ENCODE measurements at regions not wholly inside any gene's neighbourhood (a gene's known extent, or its start where the extent isn't known, plus 50 kb on each side); places are given as distances from the start of the nearest gene placed in this dataset.

DNA sequence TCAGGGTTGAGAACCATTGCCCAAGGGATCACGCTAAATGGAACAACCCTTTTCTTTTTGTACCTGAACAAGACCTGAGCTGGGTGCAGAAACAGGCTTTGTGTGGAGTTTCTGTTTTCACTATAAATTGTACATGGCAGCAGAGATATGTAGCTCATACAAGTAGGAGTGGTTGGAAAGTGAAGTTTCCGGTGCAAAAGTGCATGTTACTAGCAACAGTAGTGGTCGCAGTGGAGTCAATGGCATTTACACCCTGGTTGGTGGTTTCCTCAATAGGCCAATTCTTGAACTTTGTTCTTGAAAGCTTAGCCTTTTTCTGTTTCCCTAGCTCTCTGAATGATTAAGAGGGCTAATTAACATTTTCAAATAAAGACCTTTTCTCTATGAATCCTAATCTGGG lies 170.7 kb downstream of the NEBL start:
- no peaks in the 10 kb centered on the region for H3K36me3 ChIP-seq (ENCODE audit: insufficient read depth, low read length)
- H3K27me3 ChIP-seq (ENCODE audit: insufficient read depth, low read length) = no peaks in the 10 kb centered on the region
- no peak overlapping the region for H2AFZ ChIP-seq (ENCODE audit: low read length, unreplicated experiment)
- no peak overlapping the region for H3K4me3 ChIP-seq (ENCODE audit: low read depth, low read length)
- no peaks in the 10 kb centered on the region for H3K79me2 ChIP-seq (ENCODE audit: control insufficient read depth, insufficient read depth, low read length, unreplicated experiment)
- H3K27ac ChIP-seq (ENCODE audit: low read depth, low read length) = no peak overlapping the region
- no peaks in the 10 kb centered on the region for H3K4me1 ChIP-seq (ENCODE audit: control insufficient read depth, insufficient read depth, low read length, unreplicated experiment)

DNA sequence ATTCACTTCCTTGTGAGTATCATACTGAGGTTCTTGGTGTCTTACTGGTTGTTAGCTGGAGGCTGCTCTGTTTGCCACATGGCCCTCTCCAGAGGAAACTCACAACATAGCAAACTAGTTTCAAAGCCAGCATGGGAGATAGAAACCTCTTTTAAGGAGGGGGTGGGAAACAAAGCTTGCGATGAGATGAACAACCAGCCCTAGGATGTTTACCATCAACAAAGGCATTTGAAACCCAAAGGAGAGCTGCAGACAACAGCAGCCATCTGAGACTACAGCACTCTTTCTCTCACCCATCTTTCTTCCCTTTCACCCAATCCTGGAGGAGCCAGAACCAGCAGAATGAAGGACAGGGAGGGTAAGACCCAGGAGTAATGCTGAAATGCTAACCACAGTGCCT lies 182.1 kb downstream of the NEBL start:
- Histone ChIP-seq H3K4me1 (ENCODE audit: control insufficient read depth, insufficient read depth, low read length, unreplicated experiment) (no peaks in the 10 kb centered on the region), H3K79me2 (ENCODE audit: control insufficient read depth, insufficient read depth, low read length, unreplicated experiment) (no peaks in the 10 kb centered on the region), H3K36me3 (ENCODE audit: insufficient read depth, low read length) (no peaks in the 10 kb centered on the region), H2AFZ (ENCODE audit: low read length, unreplicated experiment) (no peak overlapping the region), H3K27ac (ENCODE audit: low read depth, low read length) (no peak overlapping the region), H3K4me3 (ENCODE audit: low read depth, low read length) (no peak overlapping the region), H3K27me3 (ENCODE audit: insufficient read depth, low read length) (no peaks in the 10 kb centered on the region)

DNA sequence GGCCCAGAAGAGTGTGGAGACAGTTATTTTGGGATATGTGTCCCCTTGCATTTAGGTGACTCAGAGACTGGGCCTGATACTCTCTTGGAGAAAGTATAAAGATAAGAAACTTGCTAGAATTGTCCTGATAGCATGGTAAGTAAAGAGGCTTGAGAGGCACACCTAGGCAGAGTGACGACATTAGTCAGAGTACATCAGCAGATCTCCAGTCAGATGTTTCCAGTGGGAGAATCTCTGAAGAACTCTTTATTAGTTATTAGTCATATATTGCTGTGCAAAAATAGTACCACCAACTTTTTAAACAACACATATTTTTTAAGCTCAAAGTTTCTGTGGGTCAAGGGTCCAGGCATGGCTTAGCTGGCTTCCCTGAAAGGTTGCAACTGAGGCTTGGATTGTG lies 182.6 kb downstream of the NEBL start:
- H3K27me3 ChIP-seq (ENCODE audit: insufficient read depth, low read length) = no peaks in the 10 kb centered on the region
- H3K4me1 ChIP-seq (ENCODE audit: control insufficient read depth, insufficient read depth, low read length, unreplicated experiment) = no peaks in the 10 kb centered on the region
- H3K4me3 ChIP-seq (ENCODE audit: low read depth, low read length) = no peak overlapping the region
- no peak overlapping the region for H3K27ac ChIP-seq (ENCODE audit: low read depth, low read length)
- no peaks in the 10 kb centered on the region for H3K36me3 ChIP-seq (ENCODE audit: insufficient read depth, low read length)
- H2AFZ ChIP-seq (ENCODE audit: low read length, unreplicated experiment) = no peak overlapping the region
- H3K79me2 ChIP-seq (ENCODE audit: control insufficient read depth, insufficient read depth, low read length, unreplicated experiment) = no peaks in the 10 kb centered on the region

DNA sequence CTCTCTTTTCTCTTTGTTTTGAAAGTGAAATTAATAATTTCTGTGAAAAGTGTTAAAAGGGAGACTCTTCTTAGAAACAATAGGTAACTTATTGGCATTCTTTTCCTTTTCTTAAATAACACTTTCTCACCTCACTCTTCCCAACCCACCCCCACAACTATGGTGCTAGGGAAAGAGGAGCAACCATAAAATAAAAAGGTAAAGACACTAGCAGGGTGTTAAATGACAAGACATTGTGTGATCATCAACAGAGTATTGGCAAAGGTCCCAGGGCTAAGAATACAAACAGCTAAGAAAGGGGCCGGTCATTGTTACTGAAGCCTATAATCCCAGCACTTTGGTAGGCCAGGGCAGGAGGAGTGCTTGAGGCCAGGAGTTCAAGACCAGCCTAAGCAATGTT lies 183.7 kb downstream of the NEBL start:
- Histone ChIP-seq H3K79me2 (ENCODE audit: control insufficient read depth, insufficient read depth, low read length, unreplicated experiment) (no peaks in the 10 kb centered on the region), H3K4me3 (ENCODE audit: low read depth, low read length) (no peak overlapping the region), H3K27me3 (ENCODE audit: insufficient read depth, low read length) (no peaks in the 10 kb centered on the region), H3K4me1 (ENCODE audit: control insufficient read depth, insufficient read depth, low read length, unreplicated experiment) (no peaks in the 10 kb centered on the region), H3K27ac (ENCODE audit: low read depth, low read length) (no peak overlapping the region), H3K36me3 (ENCODE audit: insufficient read depth, low read length) (no peaks in the 10 kb centered on the region), H2AFZ (ENCODE audit: low read length, unreplicated experiment) (no peak overlapping the region)

DNA sequence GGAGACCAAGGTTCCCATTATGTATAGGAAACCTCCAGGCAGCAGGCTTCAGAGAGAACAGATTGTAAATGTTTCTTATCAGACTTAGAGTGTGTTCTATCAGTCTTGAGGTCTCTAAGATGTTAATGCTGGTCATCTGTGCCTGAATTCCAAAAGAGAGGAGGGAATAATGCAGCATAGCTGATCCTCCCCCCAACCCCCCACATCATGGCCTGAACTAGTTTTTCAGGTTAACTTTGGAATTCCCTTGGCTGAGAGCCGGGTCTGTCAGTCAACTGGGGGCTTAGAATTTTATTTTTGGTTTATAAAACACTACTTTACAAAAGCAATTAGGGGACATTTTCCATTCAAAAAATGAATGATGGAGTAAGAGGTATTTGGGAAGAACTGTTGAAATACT lies 184.3 kb downstream of the NEBL start:
- Histone ChIP-seq H3K4me3 (ENCODE audit: low read depth, low read length) (no peak overlapping the region), H3K27ac (ENCODE audit: low read depth, low read length) (no peak overlapping the region), H3K36me3 (ENCODE audit: insufficient read depth, low read length) (no peaks in the 10 kb centered on the region), H2AFZ (ENCODE audit: low read length, unreplicated experiment) (no peak overlapping the region), H3K4me1 (ENCODE audit: control insufficient read depth, insufficient read depth, low read length, unreplicated experiment) (no peaks in the 10 kb centered on the region), H3K79me2 (ENCODE audit: control insufficient read depth, insufficient read depth, low read length, unreplicated experiment) (no peaks in the 10 kb centered on the region), H3K27me3 (ENCODE audit: insufficient read depth, low read length) (no peaks in the 10 kb centered on the region)

DNA sequence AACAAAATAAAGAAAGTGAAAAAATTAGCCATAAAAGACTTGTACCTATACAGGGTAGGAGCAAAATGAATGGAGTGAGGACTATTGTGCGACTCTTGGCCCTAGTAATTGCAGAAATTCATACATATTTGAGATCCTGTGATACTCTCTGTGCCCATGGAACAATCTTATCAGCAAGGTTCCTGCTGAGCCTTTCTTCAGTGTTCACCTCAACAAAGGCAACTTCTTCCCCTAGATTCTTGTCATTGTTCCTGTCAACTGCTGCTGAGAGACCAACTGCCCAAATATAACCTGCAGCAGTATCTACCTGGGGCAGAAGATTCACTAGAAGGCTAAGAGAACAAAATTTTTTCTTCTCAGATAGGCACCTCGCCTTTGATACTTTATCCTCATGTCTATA lies 187.4 kb downstream of the NEBL start:
- H3K27me3 ChIP-seq (ENCODE audit: insufficient read depth, low read length) = no peaks in the 10 kb centered on the region
- H3K79me2 ChIP-seq (ENCODE audit: control insufficient read depth, insufficient read depth, low read length, unreplicated experiment) = no peaks in the 10 kb centered on the region
- no peak overlapping the region for H3K27ac ChIP-seq (ENCODE audit: low read depth, low read length)
- H3K4me3 ChIP-seq (ENCODE audit: low read depth, low read length) = no peak overlapping the region
- no peak overlapping the region for H2AFZ ChIP-seq (ENCODE audit: low read length, unreplicated experiment)
- H3K36me3 ChIP-seq (ENCODE audit: insufficient read depth, low read length) = no peaks in the 10 kb centered on the region
- H3K4me1 ChIP-seq (ENCODE audit: control insufficient read depth, insufficient read depth, low read length, unreplicated experiment) = no peaks in the 10 kb centered on the region

DNA sequence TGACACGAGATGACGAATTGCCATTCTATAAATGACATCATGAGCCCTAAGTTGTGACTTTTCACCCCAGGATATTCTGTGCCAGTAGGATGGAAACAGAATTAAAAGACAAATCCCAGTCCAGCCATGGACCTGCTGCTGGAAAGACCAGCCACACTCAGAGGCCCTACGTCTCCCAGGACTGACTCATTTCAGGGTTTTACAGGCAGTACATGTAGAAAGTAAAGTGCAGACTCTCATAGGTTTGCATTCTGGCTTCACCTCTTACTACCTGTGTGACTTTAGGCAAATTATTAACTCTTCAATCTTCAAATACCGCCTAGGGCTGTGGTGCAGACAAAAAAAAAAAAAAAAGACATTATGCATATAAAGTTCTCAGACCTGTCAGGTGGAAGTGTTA lies 188.8 kb downstream of the NEBL start:
- Histone ChIP-seq H3K27me3 (ENCODE audit: insufficient read depth, low read length) (no peaks in the 10 kb centered on the region), H3K36me3 (ENCODE audit: insufficient read depth, low read length) (no peaks in the 10 kb centered on the region), H3K4me1 (ENCODE audit: control insufficient read depth, insufficient read depth, low read length, unreplicated experiment) (no peaks in the 10 kb centered on the region), H3K4me3 (ENCODE audit: low read depth, low read length) (no peak overlapping the region), H3K79me2 (ENCODE audit: control insufficient read depth, insufficient read depth, low read length, unreplicated experiment) (no peaks in the 10 kb centered on the region), H3K27ac (ENCODE audit: low read depth, low read length) (no peak overlapping the region), H2AFZ (ENCODE audit: low read length, unreplicated experiment) (no peak overlapping the region)

DNA sequence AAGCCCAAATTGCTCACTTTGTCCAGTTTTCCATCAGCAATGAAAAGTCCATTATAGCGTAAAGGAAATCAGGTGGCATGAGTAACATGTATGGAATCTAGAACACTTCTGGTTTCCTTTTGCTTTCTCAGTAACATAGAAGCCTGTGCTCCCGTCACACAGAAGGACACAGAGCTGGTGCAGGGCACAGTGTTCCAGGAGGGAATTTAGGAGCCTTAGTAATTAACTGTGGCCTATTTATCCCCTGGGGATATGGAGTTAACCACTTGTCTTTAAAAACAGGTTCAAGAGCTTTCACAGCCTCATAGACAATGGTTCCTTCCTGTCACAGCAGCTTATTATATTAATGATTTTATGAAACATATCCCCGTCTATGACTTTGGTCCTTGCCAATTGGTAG lies 189.9 kb downstream of the NEBL start:
- H3K36me3 ChIP-seq (ENCODE audit: insufficient read depth, low read length) = no peaks in the 10 kb centered on the region
- no peak overlapping the region for H2AFZ ChIP-seq (ENCODE audit: low read length, unreplicated experiment)
- H3K4me1 ChIP-seq (ENCODE audit: control insufficient read depth, insufficient read depth, low read length, unreplicated experiment) = no peaks in the 10 kb centered on the region
- H3K79me2 ChIP-seq (ENCODE audit: control insufficient read depth, insufficient read depth, low read length, unreplicated experiment) = no peaks in the 10 kb centered on the region
- H3K27me3 ChIP-seq (ENCODE audit: insufficient read depth, low read length) = no peaks in the 10 kb centered on the region
- H3K4me3 ChIP-seq (ENCODE audit: low read depth, low read length) = no peak overlapping the region
- H3K27ac ChIP-seq (ENCODE audit: low read depth, low read length) = no peak overlapping the region

DNA sequence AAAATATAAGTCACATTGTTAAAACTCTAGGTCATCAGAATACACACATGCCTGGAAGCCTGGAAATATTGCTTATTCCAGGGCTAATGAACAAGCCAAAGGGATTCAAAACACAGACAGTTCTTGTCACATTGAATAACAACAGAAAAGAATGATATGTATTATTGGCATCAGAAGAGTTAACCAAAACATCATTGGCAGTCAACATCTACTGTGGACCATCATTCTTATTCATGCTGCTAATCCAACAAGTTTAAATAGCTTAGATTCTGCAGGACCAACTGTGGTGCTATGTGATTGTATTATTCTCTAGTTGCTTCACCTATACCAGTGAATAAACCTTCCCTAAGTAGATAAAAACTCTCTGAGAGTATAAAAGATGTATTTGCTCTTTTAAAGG lies 198.3 kb downstream of the NEBL start:
- Histone ChIP-seq H2AFZ (ENCODE audit: low read length, unreplicated experiment) (no peak overlapping the region), H3K27ac (ENCODE audit: low read depth, low read length) (no peak overlapping the region), H3K36me3 (ENCODE audit: insufficient read depth, low read length) (no peaks in the 10 kb centered on the region), H3K4me3 (ENCODE audit: low read depth, low read length) (no peak overlapping the region), H3K79me2 (ENCODE audit: control insufficient read depth, insufficient read depth, low read length, unreplicated experiment) (no peaks in the 10 kb centered on the region), H3K4me1 (ENCODE audit: control insufficient read depth, insufficient read depth, low read length, unreplicated experiment) (no peaks in the 10 kb centered on the region), H3K27me3 (ENCODE audit: insufficient read depth, low read length) (no peaks in the 10 kb centered on the region)

DNA sequence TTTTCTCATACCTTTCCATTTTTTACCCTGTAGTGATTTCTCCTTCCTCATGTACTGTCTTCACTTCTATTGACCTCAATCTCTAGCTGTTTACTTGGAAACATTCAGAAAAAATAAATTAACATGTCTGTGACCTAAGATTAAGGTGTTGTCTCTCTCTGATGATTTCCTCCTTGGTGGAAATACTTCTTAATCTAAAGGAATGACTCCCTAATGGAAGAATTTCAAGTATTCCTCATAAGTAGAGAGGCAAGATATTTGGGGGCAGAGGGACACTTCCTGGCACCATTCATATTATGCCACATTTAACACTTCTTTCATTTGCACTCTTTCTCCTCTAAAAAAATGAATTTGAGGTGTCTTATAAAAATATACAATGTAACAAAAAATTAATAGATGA lies 202.8 kb downstream of the NEBL start:
- Histone ChIP-seq H3K36me3 (ENCODE audit: insufficient read depth, low read length) (no peaks in the 10 kb centered on the region), H2AFZ (ENCODE audit: low read length, unreplicated experiment) (no peak overlapping the region), H3K27me3 (ENCODE audit: insufficient read depth, low read length) (no peaks in the 10 kb centered on the region), H3K79me2 (ENCODE audit: control insufficient read depth, insufficient read depth, low read length, unreplicated experiment) (no peaks in the 10 kb centered on the region), H3K27ac (ENCODE audit: low read depth, low read length) (no peak overlapping the region), H3K4me3 (ENCODE audit: low read depth, low read length) (no peak overlapping the region), H3K4me1 (ENCODE audit: control insufficient read depth, insufficient read depth, low read length, unreplicated experiment) (no peaks in the 10 kb centered on the region)

DNA sequence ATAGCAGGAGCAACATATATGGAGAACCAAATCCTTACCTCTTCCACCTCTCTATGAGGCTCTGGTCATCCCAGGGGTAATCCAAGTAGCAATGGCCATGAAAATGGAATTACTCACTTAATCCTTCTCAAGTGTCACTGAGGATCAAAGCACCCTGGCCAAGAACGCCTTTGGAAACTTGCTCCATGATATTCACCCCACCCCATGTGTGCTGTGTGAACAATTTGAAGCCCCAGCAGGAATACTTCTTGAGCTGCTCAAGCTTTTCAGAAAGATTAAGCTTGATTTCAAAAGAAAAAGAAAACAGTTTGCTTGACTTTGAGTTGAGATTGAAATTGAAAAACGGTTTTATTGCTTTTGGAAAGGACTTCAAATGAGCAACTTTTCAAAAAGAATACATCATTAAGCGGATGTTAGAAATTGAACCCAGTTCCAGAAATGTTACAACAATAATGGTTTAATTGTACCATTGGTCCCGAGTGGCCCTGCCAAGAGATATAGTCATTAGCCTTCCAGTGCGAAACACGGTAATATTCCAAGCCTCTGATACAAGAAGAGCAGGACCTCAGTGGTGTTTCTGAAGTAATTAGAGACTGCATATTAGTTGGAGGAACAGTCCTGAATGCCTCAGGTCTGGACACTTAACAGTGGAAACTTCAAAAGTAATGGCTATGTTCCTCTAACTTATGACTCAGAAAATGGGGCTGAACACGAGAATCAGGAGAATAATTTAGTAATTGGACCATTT lies 208.1 kb downstream of the NEBL start:
- no peaks in the 10 kb centered on the region for H3K4me1 ChIP-seq (ENCODE audit: control insufficient read depth, insufficient read depth, low read length, unreplicated experiment)
- H3K36me3 ChIP-seq (ENCODE audit: insufficient read depth, low read length) = no peaks in the 10 kb centered on the region
- H3K27ac ChIP-seq (ENCODE audit: low read depth, low read length) = no peak overlapping the region
- H3K79me2 ChIP-seq (ENCODE audit: control insufficient read depth, insufficient read depth, low read length, unreplicated experiment) = no peaks in the 10 kb centered on the region
- no peaks in the 10 kb centered on the region for H3K27me3 ChIP-seq (ENCODE audit: insufficient read depth, low read length)
- H3K4me3 ChIP-seq (ENCODE audit: low read depth, low read length) = no peak overlapping the region
- no peak overlapping the region for H2AFZ ChIP-seq (ENCODE audit: low read length, unreplicated experiment)

All from ACC112 (cell line).